ENCODE measurements at regions not wholly inside any gene's neighbourhood (a gene's known extent, or its start where the extent isn't known, plus 50 kb on each side); places are given as distances from the start of the nearest gene placed in this dataset.

GRCh38 chr5:18008940-18009339 is 374.7 kb downstream of the TAF11L14 start:
- Histone ChIP-seq H3K27ac (no peak overlapping the region), H3K9ac (no peak overlapping the region), H3K36me3 (ENCODE audit: control insufficient read depth, insufficient read depth, low read length) (no peaks in the 10 kb centered on the region), H3K27me3 (ENCODE audit: control insufficient read depth, insufficient read depth, low read length) (no peaks in the 10 kb centered on the region), H3K9me3 (ENCODE audit: control insufficient read depth, low read length) (no peaks in the 10 kb centered on the region), H2AFZ (no peak overlapping the region), H3K4me3 (ENCODE audit: low read depth, low read length) (no peak overlapping the region), H3K4me2 (ENCODE audit: low read length) (no peak overlapping the region), H3K4me1 (no peaks in the 10 kb centered on the region), H3K79me2 (no peaks in the 10 kb centered on the region)
- TF ChIP-seq CTCF (IDR thresholded peaks at IDR 0.05): no peak

DNA sequence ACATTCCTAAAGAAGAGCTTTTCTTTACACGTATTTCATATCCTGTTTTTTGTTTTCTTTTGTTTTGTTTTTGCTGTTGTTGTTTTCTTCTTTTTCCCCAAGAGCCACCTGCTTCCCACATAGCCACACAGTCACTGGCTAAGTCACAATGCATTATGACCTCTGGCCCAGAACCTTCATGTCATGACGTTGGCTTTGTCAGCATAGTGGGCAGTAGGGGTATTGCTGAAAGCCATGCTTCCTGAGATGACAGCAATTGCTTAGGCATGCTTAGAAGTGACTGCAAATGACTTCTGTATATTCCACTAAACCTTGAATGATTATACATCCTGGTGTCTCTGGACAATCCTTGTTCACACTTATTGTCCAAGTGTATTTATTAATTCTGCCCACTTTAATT is 375.8 kb downstream of the TAF11L14 start:
- no peak overlapping the region for H2AFZ ChIP-seq
- no peak for TF ChIP-seq CTCF (IDR thresholded peaks at IDR 0.05)

GRCh38 chr5:18018472-18018871 is 384.2 kb downstream of the TAF11L14 start:
- Histone ChIP-seq H3K4me3 (ENCODE audit: low read depth, low read length) (no peak overlapping the region), H3K4me2 (ENCODE audit: low read length) (no peak overlapping the region), H3K36me3 (ENCODE audit: control insufficient read depth, insufficient read depth, low read length) (no peaks in the 10 kb centered on the region), H3K27me3 (ENCODE audit: control insufficient read depth, insufficient read depth, low read length) (no peaks in the 10 kb centered on the region), H2AFZ (no peak overlapping the region), H3K9ac (no peak overlapping the region), H3K4me1 (no peaks in the 10 kb centered on the region), H3K27ac (no peak overlapping the region), H3K9me3 (ENCODE audit: control insufficient read depth, low read length) (no peaks in the 10 kb centered on the region), H3K79me2 (no peaks in the 10 kb centered on the region)
- no peak for TF ChIP-seq CTCF (IDR thresholded peaks at IDR 0.05)

More for the DNA sequence above, 375.8 kb downstream of the TAF11L14 start:
- Histone ChIP-seq H3K27ac (no peak overlapping the region), H3K9me3 (ENCODE audit: control insufficient read depth, low read length) (no peaks in the 10 kb centered on the region), H3K79me2 (no peaks in the 10 kb centered on the region), H3K27me3 (ENCODE audit: control insufficient read depth, insufficient read depth, low read length) (no peaks in the 10 kb centered on the region), H3K4me1 (no peaks in the 10 kb centered on the region), H3K4me2 (ENCODE audit: low read length) (no peak overlapping the region), H3K36me3 (ENCODE audit: control insufficient read depth, insufficient read depth, low read length) (no peaks in the 10 kb centered on the region), H3K4me3 (ENCODE audit: low read depth, low read length) (no peak overlapping the region), H3K9ac (no peak overlapping the region)

DNA sequence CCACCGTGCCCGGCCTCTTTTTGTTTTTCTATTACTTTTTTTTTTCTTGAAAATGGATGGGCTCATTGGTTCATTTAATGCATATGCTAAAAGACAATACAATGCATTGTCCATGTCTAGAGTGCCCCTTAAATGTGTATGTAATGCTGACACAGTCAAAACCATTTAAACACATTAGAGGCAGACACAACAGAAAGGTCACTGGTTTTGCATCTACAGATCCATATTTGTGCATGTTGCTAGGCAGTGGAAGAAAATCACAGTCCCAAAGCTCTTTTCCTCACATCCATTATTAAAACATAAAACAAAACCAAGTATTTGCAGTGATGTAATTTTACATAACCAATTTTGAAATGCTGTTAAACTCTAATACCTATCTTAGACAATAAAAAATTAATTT is 389.0 kb downstream of the TAF11L14 start:
- H3K4me3 ChIP-seq (ENCODE audit: low read depth, low read length): no peak overlapping the region
- H3K9ac ChIP-seq: no peak overlapping the region
- no peak overlapping the region for H3K27ac ChIP-seq
- no peak overlapping the region for H3K4me2 ChIP-seq (ENCODE audit: low read length)
- no peaks in the 10 kb centered on the region for H3K4me1 ChIP-seq
- H3K36me3 ChIP-seq (ENCODE audit: control insufficient read depth, insufficient read depth, low read length): no peaks in the 10 kb centered on the region
- H3K27me3 ChIP-seq (ENCODE audit: control insufficient read depth, insufficient read depth, low read length): no peaks in the 10 kb centered on the region
- H2AFZ ChIP-seq: no peak overlapping the region
- TF ChIP-seq CTCF (IDR thresholded peaks at IDR 0.05): no peak
- no peaks in the 10 kb centered on the region for H3K79me2 ChIP-seq
- no peaks in the 10 kb centered on the region for H3K9me3 ChIP-seq (ENCODE audit: control insufficient read depth, low read length)

- Histone ChIP-seq H3K4me3 (ENCODE audit: low read depth, low read length) (no peak overlapping the region), H3K9me3 (ENCODE audit: control insufficient read depth, low read length) (no peaks in the 10 kb centered on the region), H2AFZ (no peak overlapping the region), H3K79me2 (no peaks in the 10 kb centered on the region), H3K27ac (no peak overlapping the region), H3K36me3 (ENCODE audit: control insufficient read depth, insufficient read depth, low read length) (no peaks in the 10 kb centered on the region), H3K9ac (no peak overlapping the region), H3K27me3 (ENCODE audit: control insufficient read depth, insufficient read depth, low read length) (no peaks in the 10 kb centered on the region), H3K4me2 (ENCODE audit: low read length) (no peak overlapping the region), H3K4me1 (no peaks in the 10 kb centered on the region)
- TF ChIP-seq CTCF (IDR thresholded peaks at IDR 0.05): no peak
Observed at GRCh38 chr5:18023986-18024385, 389.7 kb downstream of the TAF11L14 start.
